ENCODE measurements at regions not wholly inside any gene's neighbourhood (a gene's known extent, or its start where the extent isn't known, plus 50 kb on each side); places are given as distances from the start of the nearest gene placed in this dataset.

GRCh38 chr11:133718831-133719230 lies 126.5 kb downstream of the SPATA19 start:
- intact Hi-C loops (cut with DNase I; ENCODE audit: low total_unique reads): no loop called here
- no peak for TF ChIP-seq CTCF (IDR thresholded peaks at IDR 0.05)
- TF ChIP-seq POLR2A (IDR thresholded peaks at IDR 0.05): no peak
- no peak overlapping the region for H3K4me3 ChIP-seq (ENCODE audit: low read depth, poor library complexity, severe bottlenecking)
- peak in 1 of 2 donors; percentile 56 for DNase-seq (ENCODE audit: low spot score in 2 of 2)
- 82 to 83% methylated on average over 5 of the region's 5 CpGs for WGBS, 2 donors

- intact Hi-C loops (cut with DNase I; ENCODE audit: low total_unique reads): no loop called here
- no peak for TF ChIP-seq CTCF (IDR thresholded peaks at IDR 0.05)
- no peak for TF ChIP-seq POLR2A (IDR thresholded peaks at IDR 0.05)
- no peak overlapping the region for H3K4me3 ChIP-seq (ENCODE audit: low read depth, poor library complexity, severe bottlenecking)
- WGBS, 2 donors: 69 to 78% methylated on average over 7 of the region's 7 CpGs
- no peak for DNase-seq (ENCODE audit: low spot score in 2 of 2)
These were observed 127.1 kb downstream of the SPATA19 start for GRCh38 chr11:133718238-133718637.

GRCh38 chr11:133716602-133717001 lies 128.7 kb downstream of the SPATA19 start:
- DNase-seq (ENCODE audit: low spot score in 2 of 2): peak in 1 of 2 donors; percentile 52
- H3K4me3 ChIP-seq (ENCODE audit: low read depth, poor library complexity, severe bottlenecking): no peak overlapping the region
- TF ChIP-seq CTCF (IDR thresholded peaks at IDR 0.05) (no peak), POLR2A (IDR thresholded peaks at IDR 0.05) (no peak)
- intact Hi-C loops (cut with DNase I; ENCODE audit: low total_unique reads): no loop called here
- WGBS, 2 donors: 81 to 89% methylated on average over 7 of the region's 7 CpGs

GRCh38 chr11:133715602-133716001 lies 129.7 kb downstream of the SPATA19 start:
- TF ChIP-seq POLR2A (IDR thresholded peaks at IDR 0.05) (no peak), CTCF (IDR thresholded peaks at IDR 0.05) (no peak)
- H3K4me3 ChIP-seq (ENCODE audit: low read depth, poor library complexity, severe bottlenecking): no peak overlapping the region
- DNase-seq (ENCODE audit: low spot score in 2 of 2): no peak
- WGBS, 2 donors: 66 to 84% methylated on average over 4 to 7 of the region's 7 CpGs
- intact Hi-C loops (cut with DNase I; ENCODE audit: low total_unique reads): no loop called here

- H3K4me3 ChIP-seq (ENCODE audit: low read depth, poor library complexity, severe bottlenecking): no peak overlapping the region
- WGBS, 2 donors: 48 to 58% methylated on average over 16 of the region's 16 CpGs
- peak in 1 of 2 donors; percentile 64 for DNase-seq (ENCODE audit: low spot score in 2 of 2)
- no peak for TF ChIP-seq POLR2A (IDR thresholded peaks at IDR 0.05)
- TF ChIP-seq CTCF (IDR thresholded peaks at IDR 0.05): no peak
- intact Hi-C loops (cut with DNase I; ENCODE audit: low total_unique reads): no loop called here
These were observed 130.6 kb downstream of the SPATA19 start for GRCh38 chr11:133714471-133715375.

All from lower leg skin (tissue), 4 donors.